ENCODE measurements at regions not wholly inside any gene's neighbourhood (a gene's known extent, or its start where the extent isn't known, plus 50 kb on each side); places are given as distances from the start of the nearest gene placed in this dataset.

GRCh38 chr7:16264036-16264819, 157.1 kb downstream of the CRPPA start:
- TF ChIP-seq TCF7L2 (IDR thresholded peaks at IDR 0.05; ENCODE audit: low read depth, low read length) (no peak), CTCF (IDR thresholded peaks at IDR 0.05) (no peak), REST (IDR thresholded peaks at IDR 0.05; ENCODE audit: insufficient read depth in 1 of 2, low read depth in 2 of 2, low read length in 1 of 2) (no peak), SIN3A (IDR thresholded peaks at IDR 0.05; ENCODE audit: borderline replicate concordance, insufficient read depth, low read depth, low read length) (no peak)

All from Panc1 (cell line).